ENCODE measurements at regions not wholly inside any gene's neighbourhood (a gene's known extent, or its start where the extent isn't known, plus 50 kb on each side); places are given as distances from the start of the nearest gene placed in this dataset.
"Not testable (repeated sequence)": the region's sequence is repeated elsewhere in the genome, so short reads cannot be mapped to it uniquely, and the experiment has no call there.

- H3K4me3 ChIP-seq; H3K27ac ChIP-seq; ATAC-seq; H3K9me3 ChIP-seq; H3K4me1 ChIP-seq; FAIRE-seq; DNase-seq (ENCODE audit: low read depth in 1 of 2, low spot score in 1 of 2); H3K4me2 ChIP-seq; POLR2A ChIA-PET: not testable (repeated sequence)
- WGBS (ENCODE audit: missing lambda C conversion rate) = 91% methylated on average over 1 of the region's 1 CpG
- CTCF ChIA-PET = interaction anchor here (0.6 kb wide), 1 partner anchor 1306 kb away, joined by 3 read pairs; no protein-coding TSS in a partner anchor
Observed at GRCh38 chr3:152596832-152597231, 238.1 kb upstream of the P2RY1 start.

DNA sequence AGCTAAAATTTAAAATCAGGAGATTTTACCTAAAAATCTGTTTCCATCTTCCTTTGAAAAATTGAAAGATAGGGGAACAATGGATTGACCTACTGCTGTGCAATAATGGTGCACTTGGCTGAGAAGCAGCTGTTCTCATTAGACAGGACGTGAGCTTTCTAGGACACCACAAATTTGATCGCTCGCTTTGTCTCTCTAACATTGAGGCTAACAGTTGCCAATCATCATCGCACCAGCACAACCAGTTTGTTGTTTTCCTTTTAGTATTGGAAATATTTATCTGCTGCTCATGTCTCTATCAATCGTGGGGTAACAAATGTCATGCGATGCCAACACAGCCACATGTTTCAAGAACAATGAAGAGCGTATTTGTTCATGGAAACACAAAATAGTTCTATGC lies 228.8 kb upstream of the P2RY1 start:
- Histone ChIP-seq H3K4me1 (no peaks in the 10 kb centered on the region), H3K9me3 (peaks cover 5% of the 10 kb centered on the region; the same call in 1 of the 3 replicates), H3K4me3 (no peak overlapping the region), H3K4me2 (no peak overlapping the region), H3K27ac (no peak overlapping the region)
- WGBS (ENCODE audit: missing lambda C conversion rate) = 60% methylated on average over 7 of the region's 7 CpGs
- ChIA-PET POLR2A (no interaction called here), CTCF (interaction anchor here (0.6 kb wide), 1 partner anchor 1066 kb away, joined by 3 read pairs; no protein-coding TSS in a partner anchor)
- ATAC-seq = no peak
- no peak for FAIRE-seq
- TF ChIP-seq SMC3 (IDR thresholded peaks at IDR 0.05) (no peak), ESRRA (IDR thresholded peaks at IDR 0.05; ENCODE audit: borderline replicate concordance, low read length) (no peak), FOXS1 (CRISPR knock-in tag; IDR thresholded peaks at IDR 0.05) (no peak), RNF2 (IDR thresholded peaks at IDR 0.05; ENCODE audit: borderline replicate concordance, low read depth) (no peak), NFE2L2 (conservative IDR thresholded peaks at IDR 0.05; ENCODE audit: low read length) (no peak), HMGXB4 (CRISPR knock-in tag; IDR thresholded peaks at IDR 0.05; ENCODE audit: borderline replicate concordance) (no peak), CBX8 (IDR thresholded peaks at IDR 0.05) (no peak), HEYL (CRISPR knock-in tag; IDR thresholded peaks at IDR 0.05) (no peak), POLR2AphosphoS2 (conservative IDR thresholded peaks at IDR 0.05; ENCODE audit: low read length) (no peak), BCL3 (IDR thresholded peaks at IDR 0.05) (no peak), RARB (CRISPR knock-in tag; IDR thresholded peaks at IDR 0.05) (no peak), NPAS2 (CRISPR knock-in tag; IDR thresholded peaks at IDR 0.05; ENCODE audit: borderline replicate concordance) (no peak)
- TF ChIP-seq, protein P1, sequence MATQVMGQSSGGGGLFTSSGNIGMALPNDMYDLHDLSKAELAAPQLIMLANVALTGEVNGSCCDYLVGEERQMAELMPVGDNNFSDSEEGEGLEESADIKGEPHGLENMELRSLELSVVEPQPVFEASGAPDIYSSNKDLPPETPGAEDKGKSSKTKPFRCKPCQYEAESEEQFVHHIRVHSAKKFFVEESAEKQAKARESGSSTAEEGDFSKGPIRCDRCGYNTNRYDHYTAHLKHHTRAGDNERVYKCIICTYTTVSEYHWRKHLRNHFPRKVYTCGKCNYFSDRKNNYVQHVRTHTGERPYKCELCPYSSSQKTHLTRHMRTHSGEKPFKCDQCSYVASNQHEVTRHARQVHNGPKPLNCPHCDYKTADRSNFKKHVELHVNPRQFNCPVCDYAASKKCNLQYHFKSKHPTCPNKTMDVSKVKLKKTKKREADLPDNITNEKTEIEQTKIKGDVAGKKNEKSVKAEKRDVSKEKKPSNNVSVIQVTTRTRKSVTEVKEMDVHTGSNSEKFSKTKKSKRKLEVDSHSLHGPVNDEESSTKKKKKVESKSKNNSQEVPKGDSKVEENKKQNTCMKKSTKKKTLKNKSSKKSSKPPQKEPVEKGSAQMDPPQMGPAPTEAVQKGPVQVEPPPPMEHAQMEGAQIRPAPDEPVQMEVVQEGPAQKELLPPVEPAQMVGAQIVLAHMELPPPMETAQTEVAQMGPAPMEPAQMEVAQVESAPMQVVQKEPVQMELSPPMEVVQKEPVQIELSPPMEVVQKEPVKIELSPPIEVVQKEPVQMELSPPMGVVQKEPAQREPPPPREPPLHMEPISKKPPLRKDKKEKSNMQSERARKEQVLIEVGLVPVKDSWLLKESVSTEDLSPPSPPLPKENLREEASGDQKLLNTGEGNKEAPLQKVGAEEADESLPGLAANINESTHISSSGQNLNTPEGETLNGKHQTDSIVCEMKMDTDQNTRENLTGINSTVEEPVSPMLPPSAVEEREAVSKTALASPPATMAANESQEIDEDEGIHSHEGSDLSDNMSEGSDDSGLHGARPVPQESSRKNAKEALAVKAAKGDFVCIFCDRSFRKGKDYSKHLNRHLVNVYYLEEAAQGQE (IDR thresholded peaks at IDR 0.05) = no peak
- TF ChIP-seq, protein P2, sequence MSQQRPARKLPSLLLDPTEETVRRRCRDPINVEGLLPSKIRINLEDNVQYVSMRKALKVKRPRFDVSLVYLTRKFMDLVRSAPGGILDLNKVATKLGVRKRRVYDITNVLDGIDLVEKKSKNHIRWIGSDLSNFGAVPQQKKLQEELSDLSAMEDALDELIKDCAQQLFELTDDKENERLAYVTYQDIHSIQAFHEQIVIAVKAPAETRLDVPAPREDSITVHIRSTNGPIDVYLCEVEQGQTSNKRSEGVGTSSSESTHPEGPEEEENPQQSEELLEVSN (IDR thresholded peaks at IDR 0.05; ENCODE audit: borderline replicate concordance, low read depth) = no peak
- TF ChIP-seq, protein P3, sequence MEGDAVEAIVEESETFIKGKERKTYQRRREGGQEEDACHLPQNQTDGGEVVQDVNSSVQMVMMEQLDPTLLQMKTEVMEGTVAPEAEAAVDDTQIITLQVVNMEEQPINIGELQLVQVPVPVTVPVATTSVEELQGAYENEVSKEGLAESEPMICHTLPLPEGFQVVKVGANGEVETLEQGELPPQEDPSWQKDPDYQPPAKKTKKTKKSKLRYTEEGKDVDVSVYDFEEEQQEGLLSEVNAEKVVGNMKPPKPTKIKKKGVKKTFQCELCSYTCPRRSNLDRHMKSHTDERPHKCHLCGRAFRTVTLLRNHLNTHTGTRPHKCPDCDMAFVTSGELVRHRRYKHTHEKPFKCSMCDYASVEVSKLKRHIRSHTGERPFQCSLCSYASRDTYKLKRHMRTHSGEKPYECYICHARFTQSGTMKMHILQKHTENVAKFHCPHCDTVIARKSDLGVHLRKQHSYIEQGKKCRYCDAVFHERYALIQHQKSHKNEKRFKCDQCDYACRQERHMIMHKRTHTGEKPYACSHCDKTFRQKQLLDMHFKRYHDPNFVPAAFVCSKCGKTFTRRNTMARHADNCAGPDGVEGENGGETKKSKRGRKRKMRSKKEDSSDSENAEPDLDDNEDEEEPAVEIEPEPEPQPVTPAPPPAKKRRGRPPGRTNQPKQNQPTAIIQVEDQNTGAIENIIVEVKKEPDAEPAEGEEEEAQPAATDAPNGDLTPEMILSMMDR (IDR thresholded peaks at IDR 0.05) = no peak
- no peak for DNase-seq (ENCODE audit: low read depth in 1 of 2, low spot score in 1 of 2)

All from A549 (cell line).